Ishikawa (cell line): ENCODE measurements at regions not wholly inside any gene's neighbourhood (a gene's known extent, or its start where the extent isn't known, plus 50 kb on each side); places are given as distances from the start of the nearest gene placed in this dataset.

Source experiments
- CEBPB ChIP-seq: IDR thresholded peaks from 2 replicates; pipeline ENCODE4 v1.6.1; 2012
- CREB1 ChIP-seq: IDR thresholded peaks from 2 replicates; pipeline ENCODE4 v1.6.1; 2012; ENCODE audit warnings: low read depth
- FOXM1 ChIP-seq: IDR thresholded peaks from 2 replicates; pipeline ENCODE4 v1.6.1; 2012; ENCODE audit warnings: low read depth, borderline replicate concordance
- NFIC ChIP-seq: IDR thresholded peaks from 2 replicates; pipeline ENCODE4 v1.6.1; 2012
- USF1 ChIP-seq: IDR thresholded peaks from 2 replicates; pipeline ENCODE4 v1.6.1; 2012
- YY1 ChIP-seq: IDR thresholded peaks from 2 replicates; pipeline ENCODE4 v1.6.1; 2012; ENCODE audit warnings: low read depth
- ZBTB7A ChIP-seq: IDR thresholded peaks from 2 replicates; pipeline ENCODE4 v1.6.1; 2012; ENCODE audit warnings: low read depth

GRCh38 chr1:17978016-17978415, 129.6 kb upstream of the IGSF21 start:
- TF ChIP-seq NFIC (no peak), CEBPB (no peak), CREB1 (no peak), FOXM1 (no peak), YY1 (no peak), ZBTB7A (no peak), USF1 (no peak)
